Hepatocyte (in vitro differentiated cells): ENCODE measurements at regions not wholly inside any gene's neighbourhood (a gene's known extent, or its start where the extent isn't known, plus 50 kb on each side); places are given as distances from the start of the nearest gene placed in this dataset.

Experiments used
- EZH2 ChIP-seq: fragments of 200-600 bp; sonication (generic); IDR thresholded peaks from 2 replicates; pipeline ENCODE4 v1.6.1; 2016; ENCODE audit warnings: antibody characterized with exemption, mild to moderate bottlenecking, borderline replicate concordance
- EZH2phosphoT487 ChIP-seq: fragments of 200-600 bp; sonication (generic); IDR thresholded peaks from one replicate; pipeline ENCODE4 v1.6.1; 2018; ENCODE audit warnings: antibody characterized with exemption, mild to moderate bottlenecking, low read depth, moderate library complexity; ENCODE audit not compliant: unreplicated experiment, severe bottlenecking
- TF ChIP-seq, protein P1 (sequence below): fragments of 200-600 bp; sonication (generic); IDR thresholded peaks from 2 replicates; pipeline ENCODE4 v1.5.1; 2016; ENCODE audit warnings: antibody characterized with exemption, mild to moderate bottlenecking; ENCODE audit not compliant: poor library complexity

DNA sequence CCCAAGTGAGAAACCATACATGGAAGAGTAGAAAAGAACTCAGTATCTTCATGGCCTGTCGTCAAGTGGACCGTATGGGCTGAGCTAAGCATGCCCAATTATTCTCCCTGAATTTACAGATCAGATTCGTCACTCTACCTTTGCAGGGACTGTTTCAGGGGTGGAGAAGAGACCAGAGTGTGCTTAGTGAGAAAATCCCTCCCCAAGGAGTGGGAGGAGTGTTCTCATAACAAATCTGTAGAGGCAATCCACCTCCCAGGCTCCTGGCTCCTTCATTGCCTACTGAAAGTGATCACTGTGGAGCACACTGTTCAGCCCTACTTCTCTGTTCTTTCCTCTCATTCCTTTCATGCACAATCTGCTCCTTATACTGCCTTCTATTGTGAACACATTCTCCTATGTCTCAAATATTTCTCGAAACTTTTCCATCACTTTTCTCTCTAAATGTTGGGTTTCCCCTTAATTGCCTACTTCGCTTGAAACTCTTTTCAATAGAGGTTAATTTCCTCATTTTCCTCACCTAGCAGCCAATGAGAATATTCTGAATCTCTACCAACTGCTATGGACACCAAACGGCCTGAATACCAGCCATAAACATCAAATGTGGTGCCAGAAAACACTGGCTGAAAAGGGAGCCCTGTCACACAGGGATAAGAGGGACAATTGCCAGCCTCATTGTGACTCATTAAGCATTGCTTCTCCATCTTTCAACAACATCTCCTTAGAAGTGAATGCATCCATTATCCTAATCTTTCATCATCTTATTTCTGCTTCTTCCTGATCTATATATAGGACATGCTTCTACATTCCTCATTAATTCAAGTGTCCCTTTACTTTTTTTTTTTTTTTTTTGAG lies 398.3 kb downstream of the UTRN start:
- TF ChIP-seq, protein P1, sequence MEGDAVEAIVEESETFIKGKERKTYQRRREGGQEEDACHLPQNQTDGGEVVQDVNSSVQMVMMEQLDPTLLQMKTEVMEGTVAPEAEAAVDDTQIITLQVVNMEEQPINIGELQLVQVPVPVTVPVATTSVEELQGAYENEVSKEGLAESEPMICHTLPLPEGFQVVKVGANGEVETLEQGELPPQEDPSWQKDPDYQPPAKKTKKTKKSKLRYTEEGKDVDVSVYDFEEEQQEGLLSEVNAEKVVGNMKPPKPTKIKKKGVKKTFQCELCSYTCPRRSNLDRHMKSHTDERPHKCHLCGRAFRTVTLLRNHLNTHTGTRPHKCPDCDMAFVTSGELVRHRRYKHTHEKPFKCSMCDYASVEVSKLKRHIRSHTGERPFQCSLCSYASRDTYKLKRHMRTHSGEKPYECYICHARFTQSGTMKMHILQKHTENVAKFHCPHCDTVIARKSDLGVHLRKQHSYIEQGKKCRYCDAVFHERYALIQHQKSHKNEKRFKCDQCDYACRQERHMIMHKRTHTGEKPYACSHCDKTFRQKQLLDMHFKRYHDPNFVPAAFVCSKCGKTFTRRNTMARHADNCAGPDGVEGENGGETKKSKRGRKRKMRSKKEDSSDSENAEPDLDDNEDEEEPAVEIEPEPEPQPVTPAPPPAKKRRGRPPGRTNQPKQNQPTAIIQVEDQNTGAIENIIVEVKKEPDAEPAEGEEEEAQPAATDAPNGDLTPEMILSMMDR, result no peak
- TF ChIP-seq EZH2 (no peak), EZH2phosphoT487 (no peak)
